Uterus (tissue), 3 donors: ENCODE measurements at regions not wholly inside any gene's neighbourhood (a gene's known extent, or its start where the extent isn't known, plus 50 kb on each side); places are given as distances from the start of the nearest gene placed in this dataset.

Experiments used
- DNase-seq, 2 donors: peaks; one replicate each; pipeline ENCODE4 v3.0.0-alpha.2; 2019 to 2020
- H3K27ac ChIP-seq, 2 donors: fragments of 200-600 bp; sonication (generic); 1 replicate in 1 of 2; 2 replicates in 1 of 2; pipeline ENCODE4 v1.5.1; 2016 to 2018
- H3K27me3 ChIP-seq, 2 donors: fragments of 200-600 bp; sonication (generic); one replicate each; pipeline ENCODE4 v1.5.1; 2018 to 2019; ENCODE audit warnings: control low read depth in 1 of 2
- H3K36me3 ChIP-seq, 2 donors: fragments of 200-600 bp; sonication (generic); one replicate each; pipeline ENCODE4 v1.5.1; 2019; ENCODE audit warnings: control low read depth in 1 of 2
- H3K4me1 ChIP-seq, 2 donors: fragments of 200-600 bp; sonication (generic); one replicate each; pipeline ENCODE4 v1.5.1; 2018 to 2019; ENCODE audit warnings: control low read depth in 1 of 2
- H3K4me3 ChIP-seq, 2 donors: fragments of 200-600 bp; sonication (generic); 1 replicate in 1 of 2; 2 replicates in 1 of 2; pipeline ENCODE4 v1.5.1; 2018 to 2019; ENCODE audit warnings: mild to moderate bottlenecking in 1 of 2
- H3K9me3 ChIP-seq, 2 donors: fragments of 200-600 bp; sonication (generic); one replicate each; pipeline ENCODE4 v1.5.1; 2019; ENCODE audit warnings: control low read depth in 1 of 2
- CTCF ChIP-seq, 4 experiments: fragments of 200-600 bp in 2 of 4; fragments of 450-650 bp in 2 of 4; sonication (generic) in 2 of 4; IDR thresholded peaks; one replicate each; pipeline ENCODE4 v1.5.1; 2016 to 2019; ENCODE audit warnings: antibody characterized with exemption in 4 of 4, mild to moderate bottlenecking in 2 of 4, moderate library complexity in 1 of 4
- POLR2A ChIP-seq, 2 donors: fragments of 450-650 bp; IDR thresholded peaks; one replicate each; pipeline ENCODE4 v1.6.1; 2016; ENCODE audit warnings: antibody characterized with exemption in 2 of 2, mild to moderate bottlenecking in 1 of 2, moderate library complexity in 1 of 2
- intact Hi-C: fragments of 100-400 bp; cut with DNase I; formaldehyde crosslinking; loops from one replicate; pipeline ENCODE4 v1.15.1; 2023; ENCODE audit warnings: low total_unique reads
- donor health status: DM: yes; HTN: yes; CAD: no.

GRCh38 chr14:34078117-34078743 lies 127.4 kb upstream of the EGLN3 start:
- H3K27ac ChIP-seq, result no peak overlapping the region
- intact Hi-C loops, result no loop called here
- no peak overlapping the region for H3K4me3 ChIP-seq
- H3K36me3 ChIP-seq, result no peaks in the 10 kb centered on the region
- no peaks in the 10 kb centered on the region for H3K27me3 ChIP-seq
- H3K4me1 ChIP-seq, result no peaks in the 10 kb centered on the region
- TF ChIP-seq POLR2A (IDR thresholded peaks at IDR 0.05) (no peak), CTCF (IDR thresholded peaks at IDR 0.05) (no peak)
- no peaks in the 10 kb centered on the region for H3K9me3 ChIP-seq
- DNase-seq, result no peak

DNA sequence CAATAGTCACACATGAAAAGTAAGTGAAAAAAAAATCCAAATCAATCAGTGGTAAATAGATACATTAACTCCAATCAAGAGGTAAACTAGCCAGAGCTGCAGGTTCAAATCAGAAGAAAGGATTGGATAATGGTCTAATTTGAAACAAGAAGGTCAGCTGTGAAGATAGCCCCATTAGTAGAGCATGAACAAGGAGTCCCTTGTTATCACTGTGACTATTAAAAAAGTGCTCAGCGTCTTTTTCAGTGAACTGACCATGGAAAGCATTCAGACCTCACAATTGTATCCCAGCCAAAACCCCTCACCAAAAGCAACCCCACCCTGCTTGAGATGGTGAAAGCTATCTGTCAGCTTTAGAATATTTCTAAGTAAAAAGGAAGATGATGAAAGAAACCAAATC lies 125.0 kb upstream of the EGLN3 start:
- no peaks in the 10 kb centered on the region for H3K36me3 ChIP-seq
- TF ChIP-seq POLR2A (IDR thresholded peaks at IDR 0.05), result no peak
- no peak for TF ChIP-seq CTCF (IDR thresholded peaks at IDR 0.05)
- H3K27ac ChIP-seq, result no peak overlapping the region
- H3K4me1 ChIP-seq, result no peaks in the 10 kb centered on the region
- no peak for DNase-seq
- intact Hi-C loops, result no loop called here
- H3K27me3 ChIP-seq, result no peaks in the 10 kb centered on the region
- peaks cover 0 to 3% of the 10 kb centered on the region in 2 donors for H3K9me3 ChIP-seq
- H3K4me3 ChIP-seq, result no peak overlapping the region

DNA sequence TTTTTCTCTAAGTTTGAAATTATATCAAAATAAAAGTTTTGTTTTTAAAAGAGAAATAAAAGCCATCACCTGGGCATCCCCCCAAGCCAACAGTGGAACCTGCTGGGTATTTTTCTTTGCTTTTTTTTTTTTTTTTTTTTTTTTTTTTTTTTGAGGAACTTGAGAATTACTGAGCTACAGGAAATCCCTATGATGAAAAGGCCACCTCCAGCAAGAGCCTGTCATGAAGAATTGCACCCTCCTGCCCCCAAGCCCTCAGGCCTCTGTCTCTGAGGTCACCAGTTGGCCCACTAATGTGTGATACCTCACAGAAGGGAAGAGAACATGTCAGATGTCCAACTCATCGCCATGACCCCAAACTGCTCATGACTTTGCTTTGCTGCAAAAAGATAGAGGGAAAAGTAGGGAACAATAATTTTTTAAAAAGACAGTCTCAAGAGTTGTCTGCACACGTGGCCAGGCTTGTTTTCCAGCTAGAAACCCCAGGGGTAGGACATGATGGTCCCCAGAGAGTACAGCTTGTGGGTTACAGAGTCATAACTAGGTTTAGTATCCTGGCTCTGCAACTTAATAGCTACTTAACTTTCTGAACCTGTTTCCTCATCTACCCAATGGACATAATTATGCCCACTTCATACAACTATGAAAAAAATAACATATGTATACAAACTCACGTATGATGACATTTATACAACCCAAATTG lies 124.3 kb upstream of the EGLN3 start:
- intact Hi-C loops, result no loop called here
- no peak for DNase-seq
- H3K36me3 ChIP-seq, result no peaks in the 10 kb centered on the region
- TF ChIP-seq CTCF (IDR thresholded peaks at IDR 0.05), result no peak
- no peak for TF ChIP-seq POLR2A (IDR thresholded peaks at IDR 0.05)
- no peaks in the 10 kb centered on the region for H3K27me3 ChIP-seq
- no peaks in the 10 kb centered on the region for H3K4me1 ChIP-seq
- H3K4me3 ChIP-seq, result no peak overlapping the region
- no peak overlapping the region for H3K27ac ChIP-seq
- peaks cover 0 to 3% of the 10 kb centered on the region in 2 donors for H3K9me3 ChIP-seq

GRCh38 chr14:34072921-34073320 lies 122.0 kb upstream of the EGLN3 start:
- Histone ChIP-seq H3K4me1 (no peaks in the 10 kb centered on the region), H3K27ac (no peak overlapping the region), H3K4me3 (no peak overlapping the region), H3K27me3 (no peaks in the 10 kb centered on the region), H3K36me3 (no peaks in the 10 kb centered on the region), H3K9me3 (peaks cover 0 to 3% of the 10 kb centered on the region in 2 donors)
- TF ChIP-seq POLR2A (IDR thresholded peaks at IDR 0.05) (no peak), CTCF (IDR thresholded peaks at IDR 0.05) (no peak)
- intact Hi-C loops, result no loop called here
- no peak for DNase-seq

DNA sequence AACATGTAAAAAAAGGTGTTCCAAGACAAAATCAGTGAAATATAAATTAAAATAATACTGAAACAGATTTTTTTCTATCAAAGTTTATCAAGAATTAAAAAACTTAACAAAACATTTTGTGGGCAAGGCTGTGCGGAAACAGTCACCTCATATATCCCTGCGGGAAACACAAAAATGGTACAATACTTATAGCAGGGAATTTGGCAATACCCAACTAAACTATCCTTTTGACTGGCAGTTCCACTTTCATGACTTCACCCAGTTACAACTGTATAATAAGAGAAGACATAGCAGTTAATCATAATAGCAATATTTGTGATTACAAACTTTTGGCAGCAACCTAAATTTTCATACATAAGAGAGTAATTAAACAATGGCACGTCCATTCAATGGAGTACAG lies 121.5 kb upstream of the EGLN3 start:
- H3K36me3 ChIP-seq, result no peaks in the 10 kb centered on the region
- H3K27ac ChIP-seq, result no peak overlapping the region
- H3K4me1 ChIP-seq, result no peaks in the 10 kb centered on the region
- peaks cover 0 to 3% of the 10 kb centered on the region in 2 donors for H3K9me3 ChIP-seq
- no peaks in the 10 kb centered on the region for H3K27me3 ChIP-seq
- intact Hi-C loops, result no loop called here
- DNase-seq, result no peak
- TF ChIP-seq POLR2A (IDR thresholded peaks at IDR 0.05), result no peak
- TF ChIP-seq CTCF (IDR thresholded peaks at IDR 0.05), result no peak
- no peak overlapping the region for H3K4me3 ChIP-seq
